HEK293T (cell line): ENCODE measurements at regions not wholly inside any gene's neighbourhood (a gene's known extent, or its start where the extent isn't known, plus 50 kb on each side); places are given as distances from the start of the nearest gene placed in this dataset.

Source experiments
- CTCF ChIA-PET: fragments of 350-600 bp; formaldehyde crosslinking; extraction: SDS; loops from one replicate; lab custom pipeline; 2021; ENCODE audit warnings: antibody characterized with exemption, inconsistent platforms; lab: Yijun Ruan, JAX
- POLR2A ChIA-PET: fragments of 350-600 bp; formaldehyde crosslinking; extraction: SDS; loops from one replicate; lab custom pipeline; 2020; ENCODE audit warnings: antibody characterized with exemption, inconsistent platforms; lab: Yijun Ruan, JAX
- DNase-seq: peaks from one replicate; pipeline ENCODE4 v3.0.0; 2012; ENCODE audit warnings: mixed read lengths; ENCODE audit errors: extremely low spot score
- ARNT ChIP-seq: fragments of 450-650 bp; IDR thresholded peaks from 2 replicates; pipeline ENCODE4 v1.6.1; 2017; ENCODE audit warnings: mild to moderate bottlenecking
- BHLHE40 ChIP-seq: fragments of 450-650 bp; IDR thresholded peaks from 2 replicates; pipeline ENCODE4 v1.6.1; 2016; ENCODE audit warnings: mild to moderate bottlenecking, moderate library complexity, borderline replicate concordance
- CTBP1 ChIP-seq: fragments of 450-650 bp; IDR thresholded peaks from 2 replicates; pipeline ENCODE4 v1.6.1; 2016; ENCODE audit warnings: borderline replicate concordance
- ELF4 ChIP-seq: fragments of 450-650 bp; IDR thresholded peaks from 2 replicates; pipeline ENCODE4 v1.6.1; 2017; ENCODE audit warnings: antibody characterized with exemption
- FOXA1 ChIP-seq: fragments of 450-650 bp; IDR thresholded peaks from 2 replicates; pipeline ENCODE4 v1.6.1; 2016; ENCODE audit warnings: mild to moderate bottlenecking
- FOXK2 ChIP-seq: fragments of 450-650 bp; IDR thresholded peaks from 2 replicates; pipeline ENCODE4 v1.6.1; 2016; ENCODE audit warnings: mild to moderate bottlenecking
- FOXM1 ChIP-seq: fragments of 450-650 bp; IDR thresholded peaks from 2 replicates; pipeline ENCODE4 v1.6.1; 2017; ENCODE audit warnings: mild to moderate bottlenecking, borderline replicate concordance
- HDGF ChIP-seq: fragments of 450-650 bp; IDR thresholded peaks from 2 replicates; pipeline ENCODE4 v1.6.1; 2017; ENCODE audit warnings: antibody characterized with exemption, borderline replicate concordance
- L3MBTL2 ChIP-seq: fragments of 450-650 bp; conservative IDR thresholded peaks from 2 replicates; pipeline ENCODE4 v1.6.1; 2016; ENCODE audit warnings: mild to moderate bottlenecking
- LEF1 ChIP-seq: fragments of 450-650 bp; IDR thresholded peaks from 2 replicates; pipeline ENCODE4 v1.6.1; 2017; ENCODE audit warnings: mild to moderate bottlenecking, borderline replicate concordance
- NFRKB ChIP-seq: fragments of 450-650 bp; IDR thresholded peaks from 2 replicates; pipeline ENCODE4 v1.6.1; 2016; ENCODE audit warnings: mild to moderate bottlenecking, moderate library complexity
- SP1 ChIP-seq: fragments of 450-650 bp; IDR thresholded peaks from 2 replicates; pipeline ENCODE4 v1.6.1; 2017
- SUZ12 ChIP-seq: fragments of 450-650 bp; IDR thresholded peaks from 2 replicates; pipeline ENCODE4 v1.6.1; 2016; ENCODE audit warnings: mild to moderate bottlenecking
- TARDBP ChIP-seq: fragments of 450-650 bp; IDR thresholded peaks from 2 replicates; pipeline ENCODE4 v1.6.1; 2016
- ZNF384 ChIP-seq: fragments of 450-650 bp; IDR thresholded peaks from 2 replicates; pipeline ENCODE4 v1.6.1; 2016
- TF ChIP-seq, protein P1 (sequence below): fragments of 450-650 bp; IDR thresholded peaks from 2 replicates; pipeline ENCODE4 v1.6.1; 2016

DNA sequence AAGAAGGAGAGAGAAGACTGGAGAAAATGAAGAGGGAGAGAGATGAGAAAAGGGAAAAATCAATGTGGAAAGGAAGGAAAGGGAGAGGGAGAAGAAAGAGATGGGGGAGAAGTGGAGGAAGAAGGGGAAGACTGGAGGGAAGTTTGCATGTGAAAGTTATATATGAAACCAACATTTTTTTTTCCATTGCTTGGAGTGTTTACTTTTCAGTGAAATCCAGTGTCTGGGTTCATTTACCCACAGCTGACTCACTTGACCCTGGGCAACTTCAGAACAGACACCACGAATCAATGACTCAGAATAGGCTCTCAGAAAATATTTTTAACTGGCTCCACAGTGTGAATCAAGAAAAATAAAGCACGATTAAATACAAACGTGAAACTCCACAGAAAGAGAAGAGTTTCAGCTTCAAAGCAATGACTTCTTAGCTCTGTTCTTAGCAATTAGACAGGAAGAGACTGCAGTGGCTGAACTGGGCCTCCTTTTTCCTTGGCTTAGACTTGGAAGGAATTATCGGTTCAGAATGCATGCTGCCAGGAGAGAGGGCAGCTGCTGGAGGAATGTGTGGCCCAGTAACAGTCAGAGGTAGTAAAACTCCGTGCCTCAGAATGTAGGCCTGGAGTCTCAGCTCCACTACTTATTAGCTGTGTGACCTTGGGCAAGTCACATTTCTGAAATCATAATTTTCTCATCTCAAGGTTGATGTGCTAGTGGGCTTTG is 237.5 kb downstream of the MIAT start:
- POLR2A ChIA-PET = no interaction called here
- no peak for TF ChIP-seq FOXK2
- no peak for TF ChIP-seq TARDBP
- TF ChIP-seq ZNF384 = no peak
- no peak for TF ChIP-seq ELF4
- TF ChIP-seq FOXM1 = no peak
- no peak for TF ChIP-seq BHLHE40
- TF ChIP-seq SUZ12 = no peak
- TF ChIP-seq FOXA1 = no peak
- TF ChIP-seq HDGF = no peak
- no peak for TF ChIP-seq LEF1
- TF ChIP-seq ARNT = no peak
- TF ChIP-seq NFRKB = no peak
- TF ChIP-seq SP1 = no peak
- no peak for TF ChIP-seq CTBP1
- TF ChIP-seq L3MBTL2 = no peak
- no peak for DNase-seq
- CTCF ChIA-PET = no interaction called here

- no peak for DNase-seq
- POLR2A ChIA-PET = no interaction called here
- TF ChIP-seq L3MBTL2 (no peak), FOXA1 (no peak), ARNT (no peak)
- CTCF ChIA-PET = no interaction called here
These were observed 240.0 kb downstream of the MIAT start for GRCh38 chr22:26897384-26897783.

DNA sequence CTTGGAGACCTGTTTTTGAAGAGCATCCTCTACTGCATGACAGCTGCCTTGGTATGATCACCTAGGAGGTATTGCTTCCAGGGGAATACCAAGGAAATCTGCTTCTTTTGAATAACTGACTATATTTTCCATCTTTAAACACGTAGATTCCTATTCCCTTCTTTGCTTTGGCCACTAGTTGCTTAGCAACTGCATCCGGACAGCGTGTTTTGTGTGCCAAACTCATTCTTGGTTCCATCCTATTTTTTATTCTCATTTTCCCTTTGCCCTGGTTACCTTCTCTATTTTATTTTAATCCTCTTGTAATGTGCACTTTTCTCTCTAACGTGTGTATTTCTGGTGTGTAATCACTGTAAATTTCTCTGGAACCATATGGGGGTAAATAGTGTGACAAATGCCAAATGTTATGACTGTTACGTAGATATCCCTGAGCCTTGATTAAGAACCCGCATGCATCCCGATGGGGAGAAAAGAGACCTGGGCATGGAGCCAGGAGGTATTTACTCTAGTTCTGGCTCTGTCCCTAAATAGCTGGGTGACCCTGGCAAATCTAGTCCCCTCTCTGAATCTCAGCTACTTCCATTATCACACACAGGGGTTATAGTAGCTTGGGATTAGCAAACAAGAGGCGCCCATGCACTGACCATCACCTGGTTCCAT is 241.7 kb downstream of the MIAT start:
- no peak for DNase-seq
- TF ChIP-seq SP1 (no peak), L3MBTL2 (no peak), NFRKB (no peak), FOXA1 (no peak), BHLHE40 (no peak), ELF4 (no peak), HDGF (no peak), CTBP1 (no peak), LEF1 (no peak), ZNF384 (no peak), SUZ12 (no peak)
- ChIA-PET POLR2A (no interaction called here), CTCF (no interaction called here)

DNA sequence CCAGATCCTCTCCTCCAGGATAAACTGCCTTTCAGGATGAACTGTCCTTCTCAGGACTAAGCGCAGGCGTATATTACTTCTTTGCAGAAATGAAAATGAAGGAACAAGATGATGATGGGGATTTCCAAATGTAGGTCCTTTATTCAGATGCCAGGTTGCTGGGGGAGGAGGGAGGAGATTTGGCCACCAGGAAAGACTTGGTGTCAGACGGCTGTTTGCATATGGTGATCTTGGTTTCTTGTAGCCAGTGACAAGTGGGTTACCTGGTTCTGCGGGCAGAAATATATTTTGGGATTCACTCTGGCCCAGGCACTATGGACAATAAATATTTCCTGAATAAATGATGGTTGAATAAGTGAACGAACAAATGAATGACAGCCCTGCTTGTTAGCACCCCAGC is 243.4 kb downstream of the MIAT start:
- CTCF ChIA-PET = no interaction called here
- DNase-seq = no peak
- POLR2A ChIA-PET = no interaction called here
- no peak for TF ChIP-seq BHLHE40
- no peak for TF ChIP-seq NFRKB
- no peak for TF ChIP-seq ARNT
- no peak for TF ChIP-seq CTBP1
- no peak for TF ChIP-seq TARDBP
- no peak for TF ChIP-seq FOXM1
- no peak for TF ChIP-seq SP1
- no peak for TF ChIP-seq ELF4
- no peak for TF ChIP-seq SUZ12
- TF ChIP-seq HDGF = no peak
- no peak for TF ChIP-seq ZNF384
- no peak for TF ChIP-seq FOXK2

DNA sequence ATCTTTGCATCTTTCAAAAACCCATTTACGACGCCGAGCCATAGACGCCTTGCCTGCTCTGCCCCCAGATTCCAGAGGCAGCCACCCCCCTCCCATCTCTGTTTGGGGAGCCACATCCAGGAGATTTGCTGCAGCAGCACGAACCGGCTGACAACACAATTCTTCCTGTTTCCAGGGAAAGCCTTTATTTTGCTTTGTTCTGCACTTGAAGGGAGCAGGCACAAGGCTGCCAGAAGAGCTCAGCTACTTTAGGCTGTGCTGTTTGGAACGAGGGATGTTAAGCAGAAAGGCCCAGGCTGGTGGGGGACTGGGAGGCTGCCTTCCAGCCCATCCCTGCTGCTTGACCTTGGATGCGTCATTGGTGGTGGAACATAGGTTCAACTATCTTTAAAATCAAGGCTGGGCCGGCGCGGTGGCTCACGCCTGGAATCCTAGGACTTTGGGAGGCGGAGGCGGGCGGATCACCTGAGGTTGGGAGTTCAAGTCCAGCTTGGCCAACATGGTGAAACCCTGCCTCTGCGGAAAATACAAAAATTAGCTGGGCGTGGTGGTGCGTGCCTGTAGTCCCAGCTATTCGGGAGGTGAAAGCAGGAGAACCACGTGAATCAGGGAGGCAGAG is 243.9 kb downstream of the MIAT start:
- POLR2A ChIA-PET = no interaction called here
- CTCF ChIA-PET = interaction anchor here (0.6 kb wide), 1 partner anchor 11 kb away, joined by 5 read pairs; no protein-coding TSS in a partner anchor

DNA sequence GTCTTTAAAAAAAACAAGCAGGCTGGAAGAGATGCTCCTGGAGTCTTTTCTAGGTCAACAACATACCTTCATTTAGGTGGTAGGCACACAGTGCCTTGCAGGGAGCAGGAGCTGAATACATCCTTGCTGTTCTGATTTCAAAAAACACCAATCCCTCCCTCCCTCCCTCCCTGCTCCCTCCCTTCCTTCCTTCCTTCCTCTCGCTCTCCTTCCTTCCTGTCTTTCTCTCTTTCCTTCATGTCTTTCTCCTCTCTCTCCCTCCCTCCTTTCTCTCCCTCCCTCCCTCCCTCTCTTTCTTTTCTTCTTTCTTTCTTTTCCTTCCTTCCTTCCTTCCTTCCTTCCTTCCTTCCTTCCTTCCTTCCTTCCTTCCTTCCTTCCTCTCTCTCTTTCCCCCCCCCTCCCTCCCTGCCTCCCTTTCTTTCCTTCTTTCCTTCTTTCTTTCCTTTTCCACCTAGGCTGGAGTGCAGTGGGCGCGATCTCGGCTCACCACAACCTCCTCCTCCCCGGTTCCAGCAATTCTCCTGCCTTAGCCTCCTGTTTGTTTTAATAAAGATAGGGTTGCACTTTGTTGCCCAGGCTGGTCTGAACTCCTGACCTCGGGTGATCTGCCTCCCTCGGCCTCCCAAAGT is 245.1 kb downstream of the MIAT start:
- no peak for TF ChIP-seq CTBP1
- TF ChIP-seq LEF1 = no peak
- no peak for TF ChIP-seq FOXA1
- DNase-seq = no peak
- ChIA-PET CTCF (interaction anchor here (0.6 kb wide), 1 partner anchor 10 kb away, joined by 5 read pairs; no protein-coding TSS in a partner anchor), POLR2A (no interaction called here)

More for the DNA sequence above, 243.9 kb downstream of the MIAT start:
- DNase-seq = no peak
- TF ChIP-seq L3MBTL2 (no peak), ELF4 (no peak), ZNF384 (no peak), FOXK2 (no peak), LEF1 (no peak), HDGF (no peak), NFRKB (no peak), SP1 (no peak), FOXM1 (no peak), CTBP1 (no peak), SUZ12 (no peak), BHLHE40 (no peak), TARDBP (no peak), ARNT (no peak), FOXA1 (no peak)
- TF ChIP-seq, protein P1, sequence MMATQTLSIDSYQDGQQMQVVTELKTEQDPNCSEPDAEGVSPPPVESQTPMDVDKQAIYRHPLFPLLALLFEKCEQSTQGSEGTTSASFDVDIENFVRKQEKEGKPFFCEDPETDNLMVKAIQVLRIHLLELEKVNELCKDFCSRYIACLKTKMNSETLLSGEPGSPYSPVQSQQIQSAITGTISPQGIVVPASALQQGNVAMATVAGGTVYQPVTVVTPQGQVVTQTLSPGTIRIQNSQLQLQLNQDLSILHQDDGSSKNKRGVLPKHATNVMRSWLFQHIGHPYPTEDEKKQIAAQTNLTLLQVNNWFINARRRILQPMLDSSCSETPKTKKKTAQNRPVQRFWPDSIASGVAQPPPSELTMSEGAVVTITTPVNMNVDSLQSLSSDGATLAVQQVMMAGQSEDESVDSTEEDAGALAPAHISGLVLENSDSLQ = no peak
